ENCODE measurements at regions not wholly inside any gene's neighbourhood (a gene's known extent, or its start where the extent isn't known, plus 50 kb on each side); places are given as distances from the start of the nearest gene placed in this dataset.

- no peak for TF ChIP-seq CTCF (conservative IDR thresholded peaks at IDR 0.05; ENCODE audit: low read depth)
- H3K27ac ChIP-seq: no peak overlapping the region
- no peak for DNase-seq (ENCODE audit: low spot score)
- POLR2A ChIA-PET (ENCODE audit: low non-redundant PET): no interaction called here
- CTCF ChIA-PET: no interaction called here
These were observed 69.5 kb upstream of the CDH6 start for GRCh38 chr5:31124026-31124425.

GRCh38 chr5:31122998-31123951 is 70.2 kb upstream of the CDH6 start:
- CTCF ChIA-PET: no interaction called here
- no peak for TF ChIP-seq CTCF (conservative IDR thresholded peaks at IDR 0.05; ENCODE audit: low read depth)
- no peak overlapping the region for H3K27ac ChIP-seq
- no peak for DNase-seq (ENCODE audit: low spot score)
- POLR2A ChIA-PET (ENCODE audit: low non-redundant PET): no interaction called here

- CTCF ChIA-PET: interaction anchor here (0.8 kb wide), 1 partner anchor 271 kb away, joined by 7 read pairs; no protein-coding TSS in a partner anchor
- no peak for DNase-seq (ENCODE audit: low spot score)
- TF ChIP-seq CTCF (conservative IDR thresholded peaks at IDR 0.05; ENCODE audit: low read depth): no peak
- POLR2A ChIA-PET (ENCODE audit: low non-redundant PET): no interaction called here
- no peak overlapping the region for H3K27ac ChIP-seq
These were observed 72.3 kb upstream of the CDH6 start for GRCh38 chr5:31121224-31121623.

- DNase-seq (ENCODE audit: low spot score): no peak
- no peak overlapping the region for H3K27ac ChIP-seq
- ChIA-PET POLR2A (ENCODE audit: low non-redundant PET) (no interaction called here), CTCF (interaction anchor here (0.6 kb wide), 1 partner anchor 269 kb away, joined by 4 read pairs; no protein-coding TSS in a partner anchor)
- no peak for TF ChIP-seq CTCF (conservative IDR thresholded peaks at IDR 0.05; ENCODE audit: low read depth)
These were observed 72.9 kb upstream of the CDH6 start for GRCh38 chr5:31120642-31120948.

- no peak for DNase-seq (ENCODE audit: low spot score)
- POLR2A ChIA-PET (ENCODE audit: low non-redundant PET): no interaction called here
- no peak for TF ChIP-seq CTCF (conservative IDR thresholded peaks at IDR 0.05; ENCODE audit: low read depth)
- CTCF ChIA-PET: interaction anchor here (0.6 kb wide), 1 partner anchor 268 kb away, joined by 4 read pairs; no protein-coding TSS in a partner anchor
- H3K27ac ChIP-seq: no peak overlapping the region
These were observed 73.4 kb upstream of the CDH6 start for GRCh38 chr5:31119938-31120641.

GRCh38 chr5:31116466-31117031 is 76.9 kb upstream of the CDH6 start:
- no peak overlapping the region for H3K27ac ChIP-seq
- ChIA-PET CTCF (interaction anchor here (0.6 kb wide), 1 partner anchor 308 kb away, joined by 3 read pairs; no protein-coding TSS in a partner anchor), POLR2A (ENCODE audit: low non-redundant PET) (no interaction called here)
- no peak for TF ChIP-seq CTCF (conservative IDR thresholded peaks at IDR 0.05; ENCODE audit: low read depth)
- no peak for DNase-seq (ENCODE audit: low spot score)
